ENCODE measurements at regions not wholly inside any gene's neighbourhood (a gene's known extent, or its start where the extent isn't known, plus 50 kb on each side); places are given as distances from the start of the nearest gene placed in this dataset.

DNA sequence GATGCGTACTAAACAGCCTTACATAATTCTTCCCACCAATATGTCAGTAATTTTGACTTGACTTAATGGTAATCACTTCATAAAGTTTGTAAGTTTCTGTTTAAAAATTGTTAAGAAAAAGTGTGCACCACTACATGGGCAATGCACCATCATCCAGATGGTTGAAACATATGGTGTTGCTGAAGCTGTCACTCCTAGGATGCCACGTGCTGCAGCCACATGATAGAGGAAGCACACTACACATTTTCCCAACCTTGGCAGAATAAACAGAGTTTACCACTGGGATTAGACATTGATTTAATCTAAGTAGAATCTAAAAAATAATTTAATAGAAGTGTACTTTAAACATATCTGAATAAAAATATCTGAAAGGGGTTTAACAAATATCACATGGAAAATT is 1209.9 kb downstream of the NSUN3 start:
- TF ChIP-seq FOXA1 (IDR thresholded peaks at IDR 0.05): no peak
- no peak for TF ChIP-seq TARDBP (IDR thresholded peaks at IDR 0.05)
- TF ChIP-seq SP1 (IDR thresholded peaks at IDR 0.05): no peak
- no peak for TF ChIP-seq BHLHE40 (IDR thresholded peaks at IDR 0.05; ENCODE audit: borderline replicate concordance)
